ENCODE measurements at regions not wholly inside any gene's neighbourhood (a gene's known extent, or its start where the extent isn't known, plus 50 kb on each side); places are given as distances from the start of the nearest gene placed in this dataset.
"Not testable (repeated sequence)": the region's sequence is repeated elsewhere in the genome, so short reads cannot be mapped to it uniquely, and the experiment has no call there.

GRCh38 chr11:36736103-36736502 lies 138.1 kb upstream of the RAG2 start:
- no peak for DNase-seq

DNA sequence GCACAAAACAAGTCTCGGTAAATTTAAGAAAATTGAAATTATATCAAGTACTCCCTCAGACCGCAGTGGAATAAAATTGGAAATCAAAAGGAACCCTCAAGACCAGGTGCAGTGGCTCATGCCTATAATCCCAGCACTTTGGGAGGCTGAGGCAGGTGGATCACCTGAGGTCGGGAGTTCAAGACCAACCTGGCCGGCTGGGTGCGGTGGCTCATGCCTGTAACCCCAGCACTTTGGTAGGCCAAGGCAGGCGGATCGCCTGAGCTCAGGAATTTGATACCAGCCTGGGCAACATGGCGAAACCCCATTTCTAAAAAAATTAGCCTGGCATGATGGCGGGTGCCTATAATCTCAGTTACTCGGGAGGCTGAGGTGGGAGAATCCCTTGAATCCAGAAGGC lies 135.7 kb upstream of the RAG2 start:
- DNase-seq: not testable (repeated sequence)

DNA sequence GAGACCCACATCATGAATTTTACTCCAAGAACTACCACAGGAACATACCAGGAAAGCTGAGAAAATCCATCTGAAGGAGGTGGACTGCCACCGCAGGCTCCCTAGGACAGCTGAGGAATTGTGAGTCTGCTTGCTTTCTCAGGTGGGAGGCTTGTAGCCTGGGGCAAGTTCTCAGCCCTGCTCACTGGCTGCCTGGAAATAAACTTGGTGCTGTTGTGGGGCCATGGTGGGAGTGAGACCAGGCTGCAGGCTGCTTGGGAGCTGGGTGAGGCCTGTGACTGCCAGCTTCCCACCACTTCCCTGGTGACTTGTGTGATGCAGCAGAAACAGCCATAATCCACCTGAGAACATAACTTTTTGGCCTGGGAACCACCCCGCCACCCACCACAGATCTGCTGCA lies 132.7 kb upstream of the RAG2 start:
- no peak for DNase-seq

GRCh38 chr11:36729825-36730224 lies 131.8 kb upstream of the RAG2 start:
- no peak for DNase-seq

DNA sequence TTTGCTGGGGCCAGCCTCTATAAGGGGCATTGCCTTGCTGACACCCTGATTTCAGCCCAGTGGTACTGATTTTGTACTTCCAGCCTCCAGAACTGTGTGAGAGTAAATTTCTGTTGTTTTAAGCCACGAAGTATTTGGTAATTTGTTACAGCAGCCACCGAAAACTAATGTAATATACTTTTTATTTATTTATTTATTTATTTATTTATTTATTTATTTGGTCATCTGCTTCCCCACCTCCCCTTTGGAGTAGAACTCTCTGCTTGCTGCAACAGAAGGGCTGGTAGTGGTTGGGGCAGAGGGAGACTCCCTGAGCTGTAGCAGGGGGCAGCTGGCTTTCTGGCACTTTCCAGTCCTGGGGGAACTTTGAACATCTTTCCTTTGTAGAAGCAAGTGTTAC lies 128.4 kb upstream of the RAG2 start:
- no peak for DNase-seq

- no peak for DNase-seq
Measured at GRCh38 chr11:36724742-36725385, 126.8 kb upstream of the RAG2 start.

- DNase-seq: no peak
Measured at GRCh38 chr11:36722421-36722820, 124.4 kb upstream of the RAG2 start.

GRCh38 chr11:36719358-36720107 lies 121.5 kb upstream of the RAG2 start:
- DNase-seq: no peak

- DNase-seq: no peak
Measured at GRCh38 chr11:36718451-36718850, 120.4 kb upstream of the RAG2 start.

GRCh38 chr11:36713715-36714114 lies 115.7 kb upstream of the RAG2 start:
- DNase-seq: no peak

DNA sequence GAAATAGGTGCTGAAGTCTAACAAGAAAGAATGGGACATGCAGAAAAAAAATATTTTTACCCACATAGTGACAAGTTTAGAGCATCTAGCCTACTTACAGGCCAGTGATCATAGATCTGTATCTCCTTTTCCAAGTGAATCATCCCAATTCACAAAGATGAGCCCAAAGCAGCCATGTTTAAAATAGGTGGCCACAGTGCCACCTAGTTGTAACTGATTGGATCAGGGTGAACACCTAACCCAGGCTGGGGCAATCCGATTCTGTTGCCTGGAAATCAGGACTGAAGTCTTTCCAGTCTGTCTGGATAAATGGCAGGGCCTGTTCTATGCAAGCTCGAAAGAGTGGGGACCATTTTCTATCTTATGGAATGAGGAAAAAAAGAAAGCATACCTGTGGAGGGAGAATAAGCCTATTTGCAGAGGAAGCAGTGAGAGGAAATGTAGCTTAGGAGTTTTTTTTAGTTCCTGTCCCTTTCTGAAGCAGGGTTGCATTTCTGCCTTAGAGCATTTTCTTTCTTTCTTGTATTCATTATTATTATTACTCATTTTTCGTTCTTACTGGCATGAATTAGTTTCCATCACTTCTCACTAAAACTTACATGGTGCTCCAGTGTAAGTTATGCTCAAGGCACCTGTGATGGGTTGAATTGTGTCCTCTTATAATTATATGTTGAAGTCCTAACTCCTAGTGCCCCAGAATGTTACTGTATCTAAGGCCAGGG lies 113.2 kb upstream of the RAG2 start:
- no peak for DNase-seq

Data from NCI-H446 treated with DMSO at 0.1 percent for 48 hours (cell line).